Gastroesophageal sphincter (tissue), 3 donors: ENCODE measurements at regions not wholly inside any gene's neighbourhood (a gene's known extent, or its start where the extent isn't known, plus 50 kb on each side); places are given as distances from the start of the nearest gene placed in this dataset.

Experiments used
- EP300 ChIP-seq: sonication (generic); formaldehyde crosslinking; IDR thresholded peaks from one replicate; pipeline ENCODE4 v1.6.1; 2017; ENCODE audit warnings: antibody characterized with exemption, mild to moderate bottlenecking
- POLR2A ChIP-seq, 2 donors: fragments of 450-650 bp; IDR thresholded peaks; one replicate each; pipeline ENCODE4 v1.6.1; 2017; ENCODE audit warnings: antibody characterized with exemption in 2 of 2, mild to moderate bottlenecking in 2 of 2, moderate library complexity in 1 of 2
- TF ChIP-seq, protein P1 (sequence below), 4 experiments: fragments of 200-600 bp in 2 of 4; fragments of 450-650 bp in 2 of 4; sonication (generic) in 1 of 4; IDR thresholded peaks; one replicate each; pipeline ENCODE4 v1.5.1; 2017 to 2019; ENCODE audit warnings: antibody characterized with exemption in 4 of 4, mild to moderate bottlenecking in 2 of 4, moderate library complexity in 2 of 4

DNA sequence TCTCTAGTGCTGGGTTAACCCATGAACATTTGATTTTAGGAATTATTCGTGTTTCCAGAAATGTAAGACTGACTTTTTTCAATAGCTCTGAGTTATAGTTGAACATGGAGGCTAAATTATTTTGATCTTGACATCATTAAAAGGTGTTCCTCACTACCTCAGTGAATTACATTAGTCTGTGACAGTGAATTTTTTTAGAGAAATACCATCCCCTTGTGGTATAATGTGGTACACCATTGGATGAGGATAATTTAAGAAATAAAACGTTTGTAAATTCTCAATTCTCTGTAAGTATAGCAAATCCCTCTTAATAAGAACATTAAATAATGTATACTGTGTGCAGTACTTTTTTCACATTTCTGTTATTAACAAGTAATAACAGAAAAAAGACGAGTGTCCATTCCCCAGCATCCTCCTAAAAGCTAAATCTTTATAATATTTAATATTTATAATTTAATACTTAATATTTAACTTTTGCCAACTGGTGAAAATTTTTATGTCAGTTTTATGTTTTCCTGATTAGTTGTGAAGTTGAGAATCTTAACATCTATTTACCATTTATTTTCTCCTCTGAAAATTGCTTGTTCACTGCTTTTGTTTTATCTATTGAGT, 70.3 kb upstream of the CWC22 start:
- TF ChIP-seq POLR2A (IDR thresholded peaks at IDR 0.05) (no peak), EP300 (no peak)
- TF ChIP-seq, protein P1, sequence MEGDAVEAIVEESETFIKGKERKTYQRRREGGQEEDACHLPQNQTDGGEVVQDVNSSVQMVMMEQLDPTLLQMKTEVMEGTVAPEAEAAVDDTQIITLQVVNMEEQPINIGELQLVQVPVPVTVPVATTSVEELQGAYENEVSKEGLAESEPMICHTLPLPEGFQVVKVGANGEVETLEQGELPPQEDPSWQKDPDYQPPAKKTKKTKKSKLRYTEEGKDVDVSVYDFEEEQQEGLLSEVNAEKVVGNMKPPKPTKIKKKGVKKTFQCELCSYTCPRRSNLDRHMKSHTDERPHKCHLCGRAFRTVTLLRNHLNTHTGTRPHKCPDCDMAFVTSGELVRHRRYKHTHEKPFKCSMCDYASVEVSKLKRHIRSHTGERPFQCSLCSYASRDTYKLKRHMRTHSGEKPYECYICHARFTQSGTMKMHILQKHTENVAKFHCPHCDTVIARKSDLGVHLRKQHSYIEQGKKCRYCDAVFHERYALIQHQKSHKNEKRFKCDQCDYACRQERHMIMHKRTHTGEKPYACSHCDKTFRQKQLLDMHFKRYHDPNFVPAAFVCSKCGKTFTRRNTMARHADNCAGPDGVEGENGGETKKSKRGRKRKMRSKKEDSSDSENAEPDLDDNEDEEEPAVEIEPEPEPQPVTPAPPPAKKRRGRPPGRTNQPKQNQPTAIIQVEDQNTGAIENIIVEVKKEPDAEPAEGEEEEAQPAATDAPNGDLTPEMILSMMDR (IDR thresholded peaks at IDR 0.05) = peak; percentile 28 to 48 (median 36)
